ENCODE measurements at regions not wholly inside any gene's neighbourhood (a gene's known extent, or its start where the extent isn't known, plus 50 kb on each side); places are given as distances from the start of the nearest gene placed in this dataset.

- H3K4me3 ChIP-seq: no peak overlapping the region
- no peak for DNase-seq
- H3K36me3 ChIP-seq: no peaks in the 10 kb centered on the region
- H3K27me3 ChIP-seq (ENCODE audit: low read depth): no peaks in the 10 kb centered on the region
- TF ChIP-seq, protein P1, sequence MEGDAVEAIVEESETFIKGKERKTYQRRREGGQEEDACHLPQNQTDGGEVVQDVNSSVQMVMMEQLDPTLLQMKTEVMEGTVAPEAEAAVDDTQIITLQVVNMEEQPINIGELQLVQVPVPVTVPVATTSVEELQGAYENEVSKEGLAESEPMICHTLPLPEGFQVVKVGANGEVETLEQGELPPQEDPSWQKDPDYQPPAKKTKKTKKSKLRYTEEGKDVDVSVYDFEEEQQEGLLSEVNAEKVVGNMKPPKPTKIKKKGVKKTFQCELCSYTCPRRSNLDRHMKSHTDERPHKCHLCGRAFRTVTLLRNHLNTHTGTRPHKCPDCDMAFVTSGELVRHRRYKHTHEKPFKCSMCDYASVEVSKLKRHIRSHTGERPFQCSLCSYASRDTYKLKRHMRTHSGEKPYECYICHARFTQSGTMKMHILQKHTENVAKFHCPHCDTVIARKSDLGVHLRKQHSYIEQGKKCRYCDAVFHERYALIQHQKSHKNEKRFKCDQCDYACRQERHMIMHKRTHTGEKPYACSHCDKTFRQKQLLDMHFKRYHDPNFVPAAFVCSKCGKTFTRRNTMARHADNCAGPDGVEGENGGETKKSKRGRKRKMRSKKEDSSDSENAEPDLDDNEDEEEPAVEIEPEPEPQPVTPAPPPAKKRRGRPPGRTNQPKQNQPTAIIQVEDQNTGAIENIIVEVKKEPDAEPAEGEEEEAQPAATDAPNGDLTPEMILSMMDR (IDR thresholded peaks at IDR 0.05; ENCODE audit: borderline replicate concordance): no peak
- H3K27ac ChIP-seq (replicated peaks): no peak overlapping the region
- intact Hi-C loops (cut with micrococcal nuclease): no loop called here
- H3K9me3 ChIP-seq (replicated peaks): peaks cover 2% of the 10 kb centered on the region
- H3K4me1 ChIP-seq: no peaks in the 10 kb centered on the region
Measured at GRCh38 chr18:8515142-8515865, 93.9 kb upstream of the RAB12 start.

DNA sequence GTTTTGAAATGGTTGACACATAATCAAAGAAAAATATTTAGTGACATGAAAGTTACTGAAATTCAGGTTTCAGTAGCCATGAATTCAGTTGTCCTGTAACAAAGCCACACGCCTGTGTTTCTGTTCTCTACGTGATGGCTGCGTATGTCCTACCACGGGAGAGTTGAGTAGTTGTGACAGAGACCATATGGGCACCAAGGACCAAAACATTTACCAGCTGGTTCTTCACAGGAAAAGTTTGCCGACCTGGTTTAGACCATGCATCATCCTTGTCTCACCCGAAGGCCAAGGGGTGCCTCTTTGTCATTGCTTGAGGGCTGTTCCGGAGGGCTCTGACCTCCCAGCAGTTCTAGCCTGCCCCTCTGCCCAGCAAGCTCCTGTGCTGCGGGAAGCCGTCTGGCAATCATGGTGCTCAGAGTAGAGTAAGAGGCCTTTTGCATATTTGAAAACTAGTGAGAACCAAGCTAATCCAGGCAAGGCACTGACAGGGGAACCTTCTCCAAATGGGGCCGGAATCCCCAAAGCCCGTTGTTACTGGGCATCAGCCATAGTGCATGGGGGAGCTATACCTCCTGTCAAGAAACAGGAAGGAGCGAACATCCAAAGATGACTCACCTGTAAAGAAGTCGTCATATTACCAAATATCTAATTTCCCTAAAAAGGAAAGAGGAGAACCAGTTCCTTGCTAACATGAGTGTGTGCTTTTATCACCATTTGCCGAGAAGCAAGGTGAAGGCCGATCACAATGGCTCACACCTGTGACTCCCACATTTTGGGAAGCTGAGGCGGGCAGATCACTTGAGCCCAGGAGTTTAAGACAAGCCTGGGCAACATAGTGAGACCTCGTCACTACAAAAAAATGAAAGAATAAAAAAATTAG is 92.6 kb upstream of the RAB12 start:
- TF ChIP-seq, protein P1 (IDR thresholded peaks at IDR 0.05; ENCODE audit: borderline replicate concordance): no peak
- Histone ChIP-seq H3K27me3 (ENCODE audit: low read depth) (no peaks in the 10 kb centered on the region), H3K36me3 (no peaks in the 10 kb centered on the region), H3K4me1 (no peaks in the 10 kb centered on the region), H3K27ac (replicated peaks) (no peak overlapping the region), H3K4me3 (no peak overlapping the region), H3K9me3 (replicated peaks) (peaks cover 15% of the 10 kb centered on the region)
- no peak for DNase-seq
- intact Hi-C loops (cut with micrococcal nuclease): no loop called here

GRCh38 chr18:8517276-8517675 is 92.0 kb upstream of the RAB12 start:
- TF ChIP-seq, protein P1 (IDR thresholded peaks at IDR 0.05; ENCODE audit: borderline replicate concordance): no peak
- intact Hi-C loops (cut with micrococcal nuclease): no loop called here
- Histone ChIP-seq H3K9me3 (replicated peaks) (peaks cover 15% of the 10 kb centered on the region), H3K27ac (replicated peaks) (no peak overlapping the region), H3K36me3 (no peaks in the 10 kb centered on the region), H3K4me1 (no peaks in the 10 kb centered on the region), H3K4me3 (no peak overlapping the region), H3K27me3 (ENCODE audit: low read depth) (no peaks in the 10 kb centered on the region)
- no peak for DNase-seq

DNA sequence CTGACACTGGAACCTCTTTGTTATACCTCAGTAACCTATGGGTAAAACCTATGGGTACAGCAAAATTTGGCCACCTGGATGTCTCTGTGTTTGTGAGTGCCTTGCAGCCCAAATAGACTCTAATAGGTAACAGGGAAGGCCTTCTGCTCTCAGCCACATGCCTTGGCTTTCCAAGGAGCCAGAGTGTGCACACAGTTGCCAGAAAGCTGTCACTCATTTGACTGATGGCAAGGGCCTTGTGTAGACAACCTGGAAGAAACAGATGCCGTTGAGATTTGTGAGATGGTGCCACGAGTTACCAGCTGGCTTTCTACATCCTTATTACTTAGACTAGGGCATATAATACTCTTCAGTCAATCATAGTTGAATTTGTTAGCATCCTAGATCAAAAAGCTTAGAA is 90.1 kb upstream of the RAB12 start:
- peaks cover 4% of the 10 kb centered on the region for H3K27me3 ChIP-seq (ENCODE audit: low read depth)
- intact Hi-C loops (cut with micrococcal nuclease): no loop called here

GRCh38 chr18:8520266-8520665 is 89.0 kb upstream of the RAB12 start:
- Histone ChIP-seq H3K4me3 (no peak overlapping the region), H3K27ac (replicated peaks) (no peak overlapping the region), H3K9me3 (replicated peaks) (peaks cover 15% of the 10 kb centered on the region), H3K36me3 (no peaks in the 10 kb centered on the region), H3K27me3 (ENCODE audit: low read depth) (peaks cover 4% of the 10 kb centered on the region), H3K4me1 (no peaks in the 10 kb centered on the region)
- DNase-seq: no peak
- intact Hi-C loops (cut with micrococcal nuclease): no loop called here
- TF ChIP-seq, protein P1 (IDR thresholded peaks at IDR 0.05; ENCODE audit: borderline replicate concordance): no peak

More for the DNA sequence above, 90.1 kb upstream of the RAB12 start:
- Histone ChIP-seq H3K9me3 (replicated peaks) (peaks cover 15% of the 10 kb centered on the region), H3K36me3 (no peaks in the 10 kb centered on the region), H3K4me3 (no peak overlapping the region), H3K4me1 (no peaks in the 10 kb centered on the region), H3K27ac (replicated peaks) (no peak overlapping the region)
- no peak for DNase-seq
- TF ChIP-seq, protein P1 (IDR thresholded peaks at IDR 0.05; ENCODE audit: borderline replicate concordance): no peak
